Fibroblast of lung (primary cell): ENCODE measurements at regions not wholly inside any gene's neighbourhood (a gene's known extent, or its start where the extent isn't known, plus 50 kb on each side); places are given as distances from the start of the nearest gene placed in this dataset.

Experiments
- CTCF ChIP-seq, 2 donors: IDR thresholded peaks in 1 of 2; conservative IDR thresholded peaks in 1 of 2; 1 replicate in 1 of 2; 2 replicates in 1 of 2; pipeline ENCODE4 v1.5.1; 2011 to 2012; ENCODE audit warnings: low read length in 2 of 2, control low read depth in 1 of 2, inconsistent platforms in 1 of 2, low read depth in 1 of 2, mild to moderate bottlenecking in 1 of 2
- EZH2 ChIP-seq: IDR thresholded peaks from 2 replicates; pipeline ENCODE4 v1.5.1; 2012; ENCODE audit warnings: low read length, control low read depth, mild to moderate bottlenecking; ENCODE audit errors: missing control alignments

- TF ChIP-seq CTCF (conservative IDR thresholded peaks at IDR 0.05 in 1 of 2, IDR thresholded peaks at IDR 0.05 in 1 of 2; ENCODE audit: low read depth in 1 of 2, low read length in 2 of 2) (no peak), EZH2 (no peak)
Measured at GRCh38 chr10:123587110-123587509, 79.0 kb upstream of the GPR26 start.
